ENCODE measurements at regions not wholly inside any gene's neighbourhood (a gene's known extent, or its start where the extent isn't known, plus 50 kb on each side); places are given as distances from the start of the nearest gene placed in this dataset.

- TF ChIP-seq, protein P1, sequence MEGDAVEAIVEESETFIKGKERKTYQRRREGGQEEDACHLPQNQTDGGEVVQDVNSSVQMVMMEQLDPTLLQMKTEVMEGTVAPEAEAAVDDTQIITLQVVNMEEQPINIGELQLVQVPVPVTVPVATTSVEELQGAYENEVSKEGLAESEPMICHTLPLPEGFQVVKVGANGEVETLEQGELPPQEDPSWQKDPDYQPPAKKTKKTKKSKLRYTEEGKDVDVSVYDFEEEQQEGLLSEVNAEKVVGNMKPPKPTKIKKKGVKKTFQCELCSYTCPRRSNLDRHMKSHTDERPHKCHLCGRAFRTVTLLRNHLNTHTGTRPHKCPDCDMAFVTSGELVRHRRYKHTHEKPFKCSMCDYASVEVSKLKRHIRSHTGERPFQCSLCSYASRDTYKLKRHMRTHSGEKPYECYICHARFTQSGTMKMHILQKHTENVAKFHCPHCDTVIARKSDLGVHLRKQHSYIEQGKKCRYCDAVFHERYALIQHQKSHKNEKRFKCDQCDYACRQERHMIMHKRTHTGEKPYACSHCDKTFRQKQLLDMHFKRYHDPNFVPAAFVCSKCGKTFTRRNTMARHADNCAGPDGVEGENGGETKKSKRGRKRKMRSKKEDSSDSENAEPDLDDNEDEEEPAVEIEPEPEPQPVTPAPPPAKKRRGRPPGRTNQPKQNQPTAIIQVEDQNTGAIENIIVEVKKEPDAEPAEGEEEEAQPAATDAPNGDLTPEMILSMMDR (IDR thresholded peaks at IDR 0.05; ENCODE audit: low read depth, low read length): no peak
- no peak for TF ChIP-seq EZH2phosphoT487 (IDR thresholded peaks at IDR 0.05; ENCODE audit: low read depth)
These were observed 1220.8 kb downstream of the TYW1 start for GRCh38 chr7:68217426-68217825.

Measured in OCI-LY3 (cell line).